G401 (cell line): ENCODE measurements at regions not wholly inside any gene's neighbourhood (a gene's known extent, or its start where the extent isn't known, plus 50 kb on each side); places are given as distances from the start of the nearest gene placed in this dataset.
A peak's percentile ranks its signal among the peaks of the same experiment; 100 is the strongest.
"Not testable (repeated sequence)": the region's sequence is repeated elsewhere in the genome, so short reads cannot be mapped to it uniquely, and the experiment has no call there.

Source experiments
- DNase-seq: peaks from one replicate; pipeline ENCODE4 v3.0.0-alpha.2; 2015; ENCODE audit warnings: low spot score
- in situ Hi-C: cut with HindIII; loops from 2 replicates; pipeline ENCODE4 v1.10.0; 2016; ENCODE audit warnings: low sequenced_read_pairs, mixed read lengths

- no peak for DNase-seq
- in situ Hi-C loops, result no loop called here
These were observed 756.6 kb upstream of the BCHE start for GRCh38 chr3:166593776-166594175.

DNA sequence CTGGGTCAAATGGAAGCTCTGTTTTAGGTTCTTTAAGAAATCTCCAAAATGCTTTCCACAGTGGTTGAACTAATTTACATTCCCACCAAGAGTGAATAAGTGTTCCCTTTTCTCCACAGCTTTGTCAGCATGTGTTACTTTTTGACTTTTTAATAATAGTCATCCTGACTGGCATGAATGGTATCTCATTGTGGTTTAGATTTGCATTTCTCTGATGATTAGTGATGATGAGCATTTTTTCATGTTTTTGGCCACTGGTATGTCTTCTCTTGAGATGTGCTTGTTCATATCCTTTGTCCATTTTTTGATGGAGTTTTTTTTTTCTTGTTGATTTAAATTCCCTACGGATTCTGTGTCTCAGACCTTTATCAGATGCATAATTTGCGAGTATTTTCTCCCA, 745.0 kb upstream of the BCHE start:
- DNase-seq, result no peak
- in situ Hi-C loops, result no loop called here

DNA sequence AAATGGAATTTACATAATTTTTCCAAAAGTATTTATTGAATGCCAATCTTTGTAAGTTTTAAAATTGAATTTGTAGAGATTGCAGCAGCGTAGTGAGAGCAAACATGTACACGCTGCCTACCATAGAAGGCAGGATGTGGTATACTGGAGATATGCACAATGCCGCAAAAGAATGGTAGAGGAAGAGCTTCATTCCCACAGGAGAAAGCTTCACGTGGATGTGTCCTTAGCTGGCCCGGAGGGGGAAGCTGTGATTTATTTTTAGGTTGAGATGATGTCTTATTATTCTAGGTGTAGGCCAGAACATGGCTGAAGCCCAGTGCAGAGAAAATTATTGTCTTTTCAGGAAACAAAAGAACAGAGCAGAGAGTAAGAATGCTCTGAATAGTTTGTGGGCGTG, 743.3 kb upstream of the BCHE start:
- in situ Hi-C loops, result no loop called here
- no peak for DNase-seq

- in situ Hi-C loops, result no loop called here
- DNase-seq, result no peak
These were observed 737.9 kb upstream of the BCHE start for GRCh38 chr3:166575161-166575560.

DNA sequence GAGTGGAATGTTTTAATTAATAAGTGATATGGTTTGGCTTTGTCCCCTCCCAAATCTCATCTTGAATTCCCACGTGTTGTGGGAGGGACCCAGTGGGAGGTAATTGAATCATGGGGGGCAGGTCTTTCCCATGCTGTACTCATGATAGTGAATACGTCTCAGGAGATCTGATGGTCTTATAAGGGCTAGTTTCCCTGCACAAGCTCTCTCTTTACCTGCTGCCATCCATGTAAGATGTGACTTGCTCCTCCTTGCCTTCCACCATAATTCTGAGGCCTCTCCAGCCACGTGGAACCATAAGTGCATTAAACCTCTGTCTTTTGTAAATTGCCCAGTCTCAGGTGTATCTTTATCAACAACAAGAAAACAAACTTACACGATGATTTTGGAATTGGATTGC, 734.5 kb upstream of the BCHE start:
- in situ Hi-C loops, DNase-seq: not testable (repeated sequence)

DNA sequence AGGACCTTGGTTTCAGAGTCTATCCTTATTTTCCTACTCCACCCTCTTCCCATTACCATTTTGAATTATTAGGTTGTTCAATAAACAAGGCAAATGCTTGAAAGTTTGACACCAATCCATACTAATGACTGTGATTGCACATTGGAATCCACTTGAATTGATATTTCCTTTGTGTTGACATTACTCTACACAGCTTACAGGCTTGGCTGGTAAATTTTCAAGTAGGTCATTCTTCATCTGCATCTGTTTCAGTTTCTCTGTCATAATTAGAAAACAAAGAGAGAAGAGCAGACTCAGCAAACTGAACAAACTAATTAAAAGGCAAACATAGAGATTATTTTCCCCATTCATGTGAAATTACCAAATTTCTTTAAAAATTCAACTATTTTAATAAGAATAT, 732.9 kb upstream of the BCHE start:
- DNase-seq, result peak; percentile 13
- in situ Hi-C loops, result no loop called here

GRCh38 chr3:166569589-166569988, 732.4 kb upstream of the BCHE start:
- in situ Hi-C loops, result no loop called here
- no peak for DNase-seq

DNA sequence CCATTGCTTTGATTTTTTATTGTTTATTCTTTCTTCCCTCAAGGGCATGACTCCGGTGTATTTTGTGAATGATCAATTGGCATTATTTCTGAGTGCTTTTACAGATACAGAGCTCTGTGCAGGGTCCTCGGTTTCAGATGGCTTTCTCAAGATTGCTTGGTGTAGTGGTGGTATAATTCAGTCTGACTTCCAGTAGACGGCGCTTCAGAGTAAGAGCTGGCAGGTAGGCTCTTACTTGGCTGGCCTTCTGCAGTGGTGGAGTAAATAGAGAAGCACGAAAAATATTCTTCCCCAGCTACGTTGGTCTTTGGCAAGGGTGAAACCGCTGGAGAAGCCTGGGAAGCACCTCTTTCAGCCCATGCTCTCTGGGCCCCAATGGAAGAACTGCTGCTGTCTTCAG, 723.0 kb upstream of the BCHE start:
- DNase-seq, result no peak
- in situ Hi-C loops, result no loop called here

DNA sequence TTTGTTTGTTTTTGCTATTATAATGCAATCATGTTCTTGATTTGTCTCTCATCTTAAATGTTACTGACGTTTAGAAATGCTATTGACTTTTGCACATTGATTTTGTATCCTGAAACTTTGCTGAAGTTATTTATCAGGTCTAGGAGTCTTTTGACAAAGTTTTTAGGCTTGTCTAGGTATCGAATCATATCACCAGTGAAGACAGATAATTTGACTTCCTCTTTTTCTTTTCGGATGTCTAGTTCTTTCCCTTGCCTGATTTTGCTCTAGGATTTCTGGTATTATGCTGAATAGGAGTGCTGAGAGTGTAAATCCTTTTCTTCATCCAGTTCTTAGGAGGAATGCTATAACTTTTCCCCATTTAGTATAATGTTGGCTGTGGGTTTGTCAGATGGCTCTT, 719.7 kb upstream of the BCHE start:
- DNase-seq, result no peak
- in situ Hi-C loops, result no loop called here

- in situ Hi-C loops, result no loop called here
These were observed 716.8 kb upstream of the BCHE start for GRCh38 chr3:166554023-166554422.

GRCh38 chr3:166533740-166534139, 696.5 kb upstream of the BCHE start:
- in situ Hi-C loops, result no loop called here
- DNase-seq, result no peak

More at GRCh38 chr3:166554023-166554422, 716.8 kb upstream of the BCHE start:
- DNase-seq, result no peak

DNA sequence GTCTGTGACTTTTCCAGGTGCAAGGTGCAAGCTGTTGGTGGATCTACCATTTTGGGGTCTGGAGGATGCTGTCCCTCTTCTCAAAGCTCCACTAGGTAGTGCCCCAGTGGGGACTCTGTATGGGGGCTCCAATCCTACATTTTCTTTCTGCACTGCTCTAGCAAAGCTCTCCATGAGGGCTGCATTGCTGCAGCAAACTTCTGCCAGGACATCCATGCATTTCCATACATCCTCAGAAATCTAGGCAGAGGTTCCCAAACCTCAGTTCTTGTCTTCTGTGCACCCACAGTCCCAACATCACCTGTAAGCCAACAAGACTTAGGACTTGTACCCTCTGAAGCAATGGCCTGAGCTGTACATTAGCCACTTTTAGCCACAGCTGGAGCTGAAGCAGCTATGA, 694.5 kb upstream of the BCHE start:
- in situ Hi-C loops, result no loop called here

DNA sequence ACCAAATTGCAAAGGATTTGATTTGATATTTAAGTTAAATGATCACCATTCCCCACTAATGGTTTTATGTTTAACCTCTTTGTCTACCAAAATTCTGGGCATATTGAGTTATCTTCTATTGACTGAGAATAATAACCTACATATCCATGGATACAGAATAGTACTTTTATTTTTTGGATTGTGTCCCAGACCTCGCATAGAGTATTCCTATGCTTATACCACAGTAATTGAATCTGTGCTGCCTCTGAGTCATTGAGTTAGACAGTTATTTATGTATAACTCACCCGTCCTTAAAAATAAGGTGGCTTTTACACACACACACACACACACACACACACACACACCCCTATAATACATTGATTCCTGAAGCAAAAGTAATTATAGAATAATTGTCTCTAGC, 690.1 kb upstream of the BCHE start:
- no peak for DNase-seq
- in situ Hi-C loops, result no loop called here

More for the DNA sequence above, 694.5 kb upstream of the BCHE start:
- DNase-seq, result no peak

DNA sequence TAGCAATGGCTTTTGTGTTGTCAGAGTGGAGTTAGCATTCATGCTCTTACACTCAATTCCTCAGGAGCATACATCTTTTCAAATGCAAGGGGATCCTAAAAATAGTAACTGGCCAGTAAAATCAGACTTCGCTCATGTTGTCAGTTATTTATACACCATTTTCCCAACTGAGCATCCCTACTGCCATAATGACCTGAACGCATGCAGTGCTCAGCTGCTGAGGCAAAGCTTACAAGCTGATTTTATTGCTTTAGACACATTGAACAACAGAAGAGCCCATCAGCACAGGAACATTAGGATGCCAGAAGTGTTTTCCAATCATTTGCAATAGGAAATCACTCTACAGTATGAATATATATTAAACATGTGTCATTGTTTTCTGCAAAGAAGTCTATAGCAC, 689.7 kb upstream of the BCHE start:
- DNase-seq, result peak; percentile 5
- in situ Hi-C loops, result no loop called here

GRCh38 chr3:166522017-166522416, 684.8 kb upstream of the BCHE start:
- in situ Hi-C loops, result no loop called here

DNA sequence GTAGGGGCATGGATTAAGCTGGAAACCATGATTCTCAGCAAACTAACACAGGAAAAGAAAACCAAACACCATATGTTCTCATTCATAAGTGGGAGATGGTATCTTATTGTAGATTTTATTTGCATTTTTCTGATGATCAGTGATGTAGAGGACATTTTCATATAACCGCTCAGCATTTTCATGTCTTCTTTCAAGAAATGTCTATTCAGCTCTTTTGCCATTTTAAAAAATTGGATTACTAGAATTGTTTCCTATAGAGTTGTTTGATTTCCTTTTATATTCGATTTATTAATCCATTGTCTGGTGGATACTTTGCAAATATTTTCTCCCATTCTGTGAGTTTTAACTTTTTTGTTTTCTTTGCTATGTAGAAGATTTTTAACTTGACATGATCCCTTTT, 682.2 kb upstream of the BCHE start:
- in situ Hi-C loops, result no loop called here

More at GRCh38 chr3:166522017-166522416, 684.8 kb upstream of the BCHE start:
- no peak for DNase-seq

GRCh38 chr3:166518040-166518439, 680.8 kb upstream of the BCHE start:
- no peak for DNase-seq
- in situ Hi-C loops, result no loop called here

More for the DNA sequence above, 682.2 kb upstream of the BCHE start:
- no peak for DNase-seq

- in situ Hi-C loops, result no loop called here
- no peak for DNase-seq
These were observed 673.2 kb upstream of the BCHE start for GRCh38 chr3:166510382-166510781.

DNA sequence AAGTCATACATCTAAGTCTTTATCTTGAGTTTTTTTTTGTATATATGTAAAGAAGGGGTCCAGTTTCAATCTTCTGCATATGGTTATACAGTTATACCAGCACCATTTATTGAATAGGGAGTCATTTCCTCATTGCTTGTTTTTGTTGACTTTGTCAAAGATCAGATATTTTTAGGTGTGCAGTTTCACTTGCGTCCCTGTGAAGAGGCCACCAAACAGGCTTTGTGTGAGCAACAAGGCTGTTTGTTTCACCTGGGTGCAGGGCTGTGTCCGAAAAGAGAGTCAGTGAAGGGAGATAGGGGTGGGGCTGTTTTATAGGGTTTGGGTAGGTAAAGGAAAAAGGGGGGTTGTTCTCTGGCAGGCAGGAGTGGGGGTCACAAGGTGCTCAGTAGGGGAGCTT, 663.2 kb upstream of the BCHE start:
- DNase-seq, in situ Hi-C loops: not testable (repeated sequence)

GRCh38 chr3:166499636-166500035, 662.4 kb upstream of the BCHE start:
- no peak for DNase-seq

GRCh38 chr3:166498446-166498845, 661.2 kb upstream of the BCHE start:
- DNase-seq, result no peak
- in situ Hi-C loops, result no loop called here

More at GRCh38 chr3:166499636-166500035, 662.4 kb upstream of the BCHE start:
- in situ Hi-C loops, result no loop called here

GRCh38 chr3:166489826-166490225, 652.6 kb upstream of the BCHE start:
- in situ Hi-C loops, result no loop called here
- no peak for DNase-seq
